GM12873 (cell line): ENCODE measurements at regions not wholly inside any gene's neighbourhood (a gene's known extent, or its start where the extent isn't known, plus 50 kb on each side); places are given as distances from the start of the nearest gene placed in this dataset.

Experiments used
- CTCF ChIP-seq: IDR thresholded peaks from 2 replicates; pipeline ENCODE4 v1.5.1; 2012; ENCODE audit warnings: low read depth, mild to moderate bottlenecking, moderate library complexity, low read length, control low read depth; ENCODE audit not compliant: insufficient read depth; ENCODE audit errors: missing control alignments

- TF ChIP-seq CTCF, result no peak
These were observed 383.0 kb upstream of the PCDH15 start for GRCh38 chr10:55183993-55184392.

GRCh38 chr10:55180357-55180756 lies 379.3 kb upstream of the PCDH15 start:
- TF ChIP-seq CTCF, result no peak

- no peak for TF ChIP-seq CTCF
These were observed 373.4 kb upstream of the PCDH15 start for GRCh38 chr10:55174419-55174818.

DNA sequence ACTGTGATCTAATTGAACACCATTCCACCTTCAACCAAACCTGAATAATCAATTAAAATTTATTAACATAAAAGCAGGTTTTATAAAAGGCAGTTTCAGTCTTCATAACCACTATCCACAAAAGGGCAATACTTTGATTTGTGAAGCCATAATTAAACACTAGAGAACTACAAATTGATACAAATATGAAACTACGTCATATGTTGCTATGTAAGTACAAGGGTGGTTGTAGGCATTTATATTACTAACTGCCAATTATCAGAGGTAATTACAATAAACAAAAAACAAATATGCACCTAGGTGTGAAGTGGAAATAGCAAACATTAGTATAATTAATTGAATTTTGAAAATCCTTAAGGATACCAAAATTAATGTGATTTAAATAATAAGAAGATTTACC lies 368.5 kb upstream of the PCDH15 start:
- no peak for TF ChIP-seq CTCF

DNA sequence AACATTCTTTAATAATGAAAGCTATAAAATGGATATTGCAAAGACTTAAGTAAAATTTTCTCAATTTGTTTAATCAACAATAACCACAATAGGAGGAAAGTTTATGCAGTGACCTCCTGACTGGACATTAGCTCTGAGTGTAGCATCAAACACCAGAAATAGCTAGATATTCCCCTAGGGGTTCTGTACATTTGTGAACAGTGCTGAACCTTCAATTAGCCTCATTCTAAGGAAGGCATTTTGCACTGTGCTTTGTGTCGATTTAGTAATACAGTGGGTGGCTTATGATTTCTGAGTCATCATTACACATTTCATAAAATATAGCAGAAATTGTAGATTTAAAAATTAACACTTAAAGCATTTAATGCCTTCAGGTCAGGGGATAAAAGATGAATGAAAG lies 367.3 kb upstream of the PCDH15 start:
- no peak for TF ChIP-seq CTCF

DNA sequence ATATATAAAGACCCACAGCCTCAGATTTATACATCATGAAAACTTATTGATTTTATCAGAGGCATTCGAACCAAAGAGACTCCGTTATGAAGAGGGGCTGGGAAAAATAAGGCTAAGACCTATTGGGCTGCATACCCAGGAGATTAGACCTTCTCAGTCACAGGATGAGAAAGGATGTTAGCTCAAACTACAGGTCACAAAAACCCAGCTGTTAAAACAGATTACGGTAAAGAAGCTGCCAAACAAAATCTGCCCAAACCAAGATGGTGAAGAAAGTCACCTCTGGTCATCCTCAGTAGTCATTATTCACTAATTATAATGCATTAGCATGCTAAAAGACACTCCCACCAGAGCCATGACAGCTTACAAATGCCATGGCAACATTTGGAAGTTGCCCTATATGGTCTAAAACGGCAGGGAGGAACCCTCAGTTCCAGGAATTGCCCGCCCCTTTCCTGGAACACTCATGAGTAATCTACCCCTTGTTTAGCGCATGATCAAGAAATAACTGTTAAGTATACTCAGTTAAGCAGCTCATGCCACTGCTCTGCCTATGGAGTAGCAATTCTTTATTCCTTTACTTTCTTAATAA lies 362.5 kb upstream of the PCDH15 start:
- TF ChIP-seq CTCF, result no peak

GRCh38 chr10:55160655-55161283 lies 359.7 kb upstream of the PCDH15 start:
- no peak for TF ChIP-seq CTCF

DNA sequence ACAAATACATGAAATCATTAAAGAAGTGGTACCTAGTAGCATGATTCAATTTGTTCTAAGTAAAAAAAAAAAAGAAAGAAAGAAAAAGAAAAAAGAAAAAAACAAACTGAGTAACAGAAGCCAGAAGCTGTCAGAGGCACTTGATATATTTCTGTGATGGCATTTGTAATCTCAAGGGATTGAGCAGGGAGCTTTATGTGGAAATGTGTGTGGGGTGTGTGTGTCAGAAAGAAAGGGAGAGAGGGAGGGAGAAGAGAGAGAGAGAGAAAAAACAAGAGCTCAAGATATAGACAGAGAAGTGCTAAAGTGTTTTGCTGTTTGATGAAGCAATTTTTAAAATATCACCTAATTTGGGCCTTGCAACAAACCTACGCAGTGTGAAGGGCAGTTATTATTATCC lies 357.6 kb upstream of the PCDH15 start:
- no peak for TF ChIP-seq CTCF
